ENCODE measurements at regions not wholly inside any gene's neighbourhood (a gene's known extent, or its start where the extent isn't known, plus 50 kb on each side); places are given as distances from the start of the nearest gene placed in this dataset.

DNA sequence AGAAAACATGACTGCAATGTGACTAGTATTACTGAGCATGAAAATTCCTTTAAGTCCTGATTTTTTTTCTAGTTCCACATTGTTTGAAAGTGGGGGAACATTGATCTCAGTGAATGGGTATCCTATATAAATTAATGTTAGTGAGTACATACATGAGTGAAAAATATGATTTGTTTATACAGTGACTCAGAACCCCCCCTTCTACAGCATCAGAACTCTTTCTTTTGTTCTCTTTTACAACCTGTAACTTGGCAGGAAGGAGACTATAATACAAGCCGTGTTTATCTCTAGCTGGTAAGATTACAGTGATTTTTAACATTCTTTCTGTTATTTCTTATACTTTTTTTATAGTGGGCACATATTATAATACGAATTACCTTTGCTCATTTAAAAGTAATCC lies 384.7 kb downstream of the PDCD6IP start:
- TF ChIP-seq, protein P1, sequence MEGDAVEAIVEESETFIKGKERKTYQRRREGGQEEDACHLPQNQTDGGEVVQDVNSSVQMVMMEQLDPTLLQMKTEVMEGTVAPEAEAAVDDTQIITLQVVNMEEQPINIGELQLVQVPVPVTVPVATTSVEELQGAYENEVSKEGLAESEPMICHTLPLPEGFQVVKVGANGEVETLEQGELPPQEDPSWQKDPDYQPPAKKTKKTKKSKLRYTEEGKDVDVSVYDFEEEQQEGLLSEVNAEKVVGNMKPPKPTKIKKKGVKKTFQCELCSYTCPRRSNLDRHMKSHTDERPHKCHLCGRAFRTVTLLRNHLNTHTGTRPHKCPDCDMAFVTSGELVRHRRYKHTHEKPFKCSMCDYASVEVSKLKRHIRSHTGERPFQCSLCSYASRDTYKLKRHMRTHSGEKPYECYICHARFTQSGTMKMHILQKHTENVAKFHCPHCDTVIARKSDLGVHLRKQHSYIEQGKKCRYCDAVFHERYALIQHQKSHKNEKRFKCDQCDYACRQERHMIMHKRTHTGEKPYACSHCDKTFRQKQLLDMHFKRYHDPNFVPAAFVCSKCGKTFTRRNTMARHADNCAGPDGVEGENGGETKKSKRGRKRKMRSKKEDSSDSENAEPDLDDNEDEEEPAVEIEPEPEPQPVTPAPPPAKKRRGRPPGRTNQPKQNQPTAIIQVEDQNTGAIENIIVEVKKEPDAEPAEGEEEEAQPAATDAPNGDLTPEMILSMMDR (IDR thresholded peaks at IDR 0.05; ENCODE audit: poor library complexity, severe bottlenecking) = no peak
- no peak for TF ChIP-seq SMC3 (conservative IDR thresholded peaks at IDR 0.05; ENCODE audit: poor library complexity)
- TF ChIP-seq POLR2AphosphoS5 (IDR thresholded peaks at IDR 0.05) = no peak
- TF ChIP-seq, protein P2, sequence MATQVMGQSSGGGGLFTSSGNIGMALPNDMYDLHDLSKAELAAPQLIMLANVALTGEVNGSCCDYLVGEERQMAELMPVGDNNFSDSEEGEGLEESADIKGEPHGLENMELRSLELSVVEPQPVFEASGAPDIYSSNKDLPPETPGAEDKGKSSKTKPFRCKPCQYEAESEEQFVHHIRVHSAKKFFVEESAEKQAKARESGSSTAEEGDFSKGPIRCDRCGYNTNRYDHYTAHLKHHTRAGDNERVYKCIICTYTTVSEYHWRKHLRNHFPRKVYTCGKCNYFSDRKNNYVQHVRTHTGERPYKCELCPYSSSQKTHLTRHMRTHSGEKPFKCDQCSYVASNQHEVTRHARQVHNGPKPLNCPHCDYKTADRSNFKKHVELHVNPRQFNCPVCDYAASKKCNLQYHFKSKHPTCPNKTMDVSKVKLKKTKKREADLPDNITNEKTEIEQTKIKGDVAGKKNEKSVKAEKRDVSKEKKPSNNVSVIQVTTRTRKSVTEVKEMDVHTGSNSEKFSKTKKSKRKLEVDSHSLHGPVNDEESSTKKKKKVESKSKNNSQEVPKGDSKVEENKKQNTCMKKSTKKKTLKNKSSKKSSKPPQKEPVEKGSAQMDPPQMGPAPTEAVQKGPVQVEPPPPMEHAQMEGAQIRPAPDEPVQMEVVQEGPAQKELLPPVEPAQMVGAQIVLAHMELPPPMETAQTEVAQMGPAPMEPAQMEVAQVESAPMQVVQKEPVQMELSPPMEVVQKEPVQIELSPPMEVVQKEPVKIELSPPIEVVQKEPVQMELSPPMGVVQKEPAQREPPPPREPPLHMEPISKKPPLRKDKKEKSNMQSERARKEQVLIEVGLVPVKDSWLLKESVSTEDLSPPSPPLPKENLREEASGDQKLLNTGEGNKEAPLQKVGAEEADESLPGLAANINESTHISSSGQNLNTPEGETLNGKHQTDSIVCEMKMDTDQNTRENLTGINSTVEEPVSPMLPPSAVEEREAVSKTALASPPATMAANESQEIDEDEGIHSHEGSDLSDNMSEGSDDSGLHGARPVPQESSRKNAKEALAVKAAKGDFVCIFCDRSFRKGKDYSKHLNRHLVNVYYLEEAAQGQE (IDR thresholded peaks at IDR 0.05; ENCODE audit: borderline replicate concordance) = no peak
- TF ChIP-seq TAF1 (IDR thresholded peaks at IDR 0.05; ENCODE audit: low read depth) = no peak
- no peak for TF ChIP-seq EZH2 (IDR thresholded peaks at IDR 0.05; ENCODE audit: borderline replicate concordance, insufficient read depth, low read length, poor library complexity, severe bottlenecking)

Data from neural cell (in vitro differentiated cells).